GM10266 (cell line): ENCODE measurements at regions not wholly inside any gene's neighbourhood (a gene's known extent, or its start where the extent isn't known, plus 50 kb on each side); places are given as distances from the start of the nearest gene placed in this dataset.
A peak's percentile ranks its signal among the peaks of the same experiment; 100 is the strongest.

Experiments
- DNase-seq: peaks from one replicate; pipeline ENCODE4 v3.0.0; 2012; ENCODE audit errors: extremely low spot score
- TF ChIP-seq, protein P1 (sequence below): IDR thresholded peaks from 2 replicates; pipeline ENCODE4 v1.5.1; 2012; ENCODE audit warnings: mild to moderate bottlenecking, low read depth; ENCODE audit not compliant: control insufficient read depth, insufficient read depth; ENCODE audit errors: missing control alignments

DNA sequence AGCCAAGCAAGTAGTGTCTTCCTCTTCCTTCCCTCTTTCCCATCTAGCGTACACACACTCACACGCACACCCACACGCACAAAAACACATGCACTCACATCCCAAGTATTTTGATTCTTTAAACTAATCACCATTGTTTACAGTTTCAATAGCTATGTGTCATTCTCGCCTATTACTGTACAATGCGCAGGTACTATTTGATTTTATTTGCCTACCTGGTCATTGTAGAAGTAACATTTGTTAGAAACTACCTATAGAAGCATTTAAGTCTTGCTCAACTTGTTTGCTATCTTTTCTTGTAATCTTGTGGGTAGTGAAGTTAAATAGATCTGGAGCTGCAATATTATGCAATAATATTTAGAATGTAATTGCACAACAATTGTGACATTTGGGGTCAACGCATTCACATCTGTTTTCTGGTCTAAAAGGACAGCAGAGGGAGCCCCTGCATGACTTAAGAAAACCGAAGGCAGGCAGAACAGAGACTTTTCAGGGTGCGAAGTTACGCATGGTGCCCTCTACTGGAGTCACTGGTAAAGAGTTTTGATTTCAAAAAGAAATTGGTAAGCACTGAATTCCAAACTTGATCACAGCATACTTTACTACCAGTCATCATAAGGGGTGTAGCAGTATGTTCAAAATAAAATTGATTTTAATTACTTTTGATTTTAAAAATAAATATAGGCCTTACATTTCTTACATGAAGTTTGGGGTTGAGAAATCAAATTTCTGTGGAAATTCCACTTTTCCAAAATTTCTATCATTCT is 503.3 kb upstream of the FAM241A start:
- TF ChIP-seq, protein P1, sequence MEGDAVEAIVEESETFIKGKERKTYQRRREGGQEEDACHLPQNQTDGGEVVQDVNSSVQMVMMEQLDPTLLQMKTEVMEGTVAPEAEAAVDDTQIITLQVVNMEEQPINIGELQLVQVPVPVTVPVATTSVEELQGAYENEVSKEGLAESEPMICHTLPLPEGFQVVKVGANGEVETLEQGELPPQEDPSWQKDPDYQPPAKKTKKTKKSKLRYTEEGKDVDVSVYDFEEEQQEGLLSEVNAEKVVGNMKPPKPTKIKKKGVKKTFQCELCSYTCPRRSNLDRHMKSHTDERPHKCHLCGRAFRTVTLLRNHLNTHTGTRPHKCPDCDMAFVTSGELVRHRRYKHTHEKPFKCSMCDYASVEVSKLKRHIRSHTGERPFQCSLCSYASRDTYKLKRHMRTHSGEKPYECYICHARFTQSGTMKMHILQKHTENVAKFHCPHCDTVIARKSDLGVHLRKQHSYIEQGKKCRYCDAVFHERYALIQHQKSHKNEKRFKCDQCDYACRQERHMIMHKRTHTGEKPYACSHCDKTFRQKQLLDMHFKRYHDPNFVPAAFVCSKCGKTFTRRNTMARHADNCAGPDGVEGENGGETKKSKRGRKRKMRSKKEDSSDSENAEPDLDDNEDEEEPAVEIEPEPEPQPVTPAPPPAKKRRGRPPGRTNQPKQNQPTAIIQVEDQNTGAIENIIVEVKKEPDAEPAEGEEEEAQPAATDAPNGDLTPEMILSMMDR, result peak; percentile 78
- peak; percentile 55 for DNase-seq

DNA sequence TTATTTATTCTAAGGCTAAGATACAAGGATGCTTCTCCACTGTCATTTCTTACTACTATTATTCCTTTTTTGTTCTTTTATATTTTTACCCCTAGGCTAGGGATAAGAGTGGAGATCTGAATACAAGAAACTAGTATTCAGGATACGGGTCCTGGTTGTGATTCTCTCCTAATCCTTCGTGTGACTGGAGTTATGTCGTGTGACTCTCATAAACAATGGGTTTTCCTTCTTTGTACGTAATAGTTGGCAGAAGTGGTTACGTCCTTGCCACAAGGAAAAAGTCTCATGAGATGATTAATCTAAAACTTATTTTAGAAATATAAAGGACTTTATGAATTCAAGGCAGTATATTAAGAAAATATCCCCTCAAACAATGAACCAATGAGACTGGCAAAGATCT is 497.2 kb upstream of the FAM241A start:
- no peak for DNase-seq
- TF ChIP-seq, protein P1, result no peak

DNA sequence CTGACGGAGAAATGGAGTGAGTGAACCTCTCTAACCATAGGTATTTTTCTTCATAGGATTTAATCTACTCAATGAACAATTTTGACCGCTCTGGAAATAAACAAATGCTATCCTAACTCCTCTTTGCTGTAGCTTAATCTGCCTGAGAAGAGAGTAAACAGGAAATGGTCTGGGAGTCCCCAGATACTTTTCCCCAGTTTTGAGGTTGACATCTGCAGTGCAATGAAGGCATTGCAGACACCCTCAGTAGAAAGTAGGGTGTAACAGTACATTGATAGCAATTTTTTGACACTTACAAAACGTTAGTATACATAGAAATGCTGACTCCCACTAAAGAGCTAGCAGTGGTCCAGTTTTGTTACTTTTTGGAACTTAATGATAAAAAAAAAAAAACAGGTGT is 495.9 kb upstream of the FAM241A start:
- no peak for DNase-seq
- TF ChIP-seq, protein P1, result no peak

DNA sequence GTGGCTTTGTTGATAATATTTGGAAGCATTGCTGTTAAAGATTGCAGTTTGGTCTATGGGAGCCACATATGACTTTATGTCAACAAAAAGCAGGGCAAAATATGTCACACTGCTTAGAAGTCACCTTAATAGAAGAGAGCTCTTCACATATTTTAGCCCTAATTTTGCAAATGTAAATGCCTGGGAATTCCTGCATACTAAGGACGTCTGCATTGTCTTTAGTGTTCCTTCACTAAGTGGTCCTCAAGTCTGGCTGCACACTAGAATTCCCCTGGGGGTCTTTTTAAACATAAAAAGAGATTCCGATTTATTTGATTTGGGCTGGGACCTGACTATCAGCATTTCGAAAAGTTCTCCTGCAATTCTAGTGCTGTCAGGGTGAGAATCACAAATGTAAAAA is 495.1 kb upstream of the FAM241A start:
- TF ChIP-seq, protein P1, result no peak

DNA sequence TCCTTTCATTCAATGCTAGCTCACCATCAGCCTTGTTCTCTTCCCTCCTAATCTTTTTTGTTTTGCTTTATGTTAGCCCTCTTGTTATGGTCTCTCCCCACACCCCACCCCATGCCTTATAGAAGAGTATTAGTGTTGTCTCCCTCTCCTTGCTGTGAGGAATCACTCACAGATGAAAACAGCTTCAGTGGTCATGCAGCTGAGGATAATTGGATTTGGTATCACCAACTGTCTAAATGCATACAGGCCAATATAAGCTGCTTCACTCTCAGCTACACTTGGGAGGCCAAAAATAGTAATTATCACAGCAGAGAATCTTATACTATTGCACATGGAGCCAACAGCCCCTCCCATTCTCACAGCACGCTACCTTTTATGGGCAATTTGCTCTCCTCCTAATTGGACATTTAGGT is 494.6 kb upstream of the FAM241A start:
- TF ChIP-seq, protein P1, result no peak
- DNase-seq, result no peak

More for the DNA sequence above, 495.1 kb upstream of the FAM241A start:
- no peak for DNase-seq

DNA sequence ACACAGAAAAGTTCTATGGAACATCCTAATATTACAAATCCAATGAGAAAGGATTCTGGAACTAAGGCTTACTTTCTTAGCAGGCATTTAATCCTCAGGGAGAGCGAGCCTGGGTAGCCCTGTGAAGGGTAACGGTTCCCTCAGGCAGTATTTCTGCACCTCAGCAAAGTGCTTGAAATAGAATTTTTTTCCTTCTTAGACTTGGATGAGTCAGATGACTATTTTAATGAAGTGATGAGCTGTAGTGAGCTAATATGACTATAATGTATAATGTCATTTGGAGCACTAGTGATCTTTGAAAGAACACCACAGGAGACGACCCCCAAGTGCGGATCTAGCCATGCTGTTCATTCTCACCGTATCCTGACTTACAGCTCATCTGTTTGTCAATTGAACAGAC is 493.0 kb upstream of the FAM241A start:
- TF ChIP-seq, protein P1, result no peak
- no peak for DNase-seq

DNA sequence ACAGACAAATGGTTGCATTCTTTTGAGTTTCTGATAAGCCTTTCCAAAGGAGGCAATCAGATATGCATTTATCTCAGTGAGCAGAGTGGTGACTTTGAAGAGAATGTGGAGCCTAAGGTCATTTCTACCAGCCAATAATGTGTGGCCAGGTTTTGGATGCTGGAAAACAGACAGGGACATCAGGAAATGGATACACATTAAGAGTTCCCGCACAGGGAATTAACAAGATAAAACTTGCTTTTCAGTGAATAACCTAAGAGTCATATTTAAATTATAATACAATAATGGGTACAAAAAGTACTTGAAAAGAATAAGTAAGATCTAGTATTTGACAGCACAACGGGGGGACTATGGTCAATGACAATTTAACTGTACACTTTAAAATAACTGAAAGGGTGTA is 492.3 kb upstream of the FAM241A start:
- TF ChIP-seq, protein P1, result no peak
- no peak for DNase-seq
